HG03521 (cell line): ENCODE measurements at regions not wholly inside any gene's neighbourhood (a gene's known extent, or its start where the extent isn't known, plus 50 kb on each side); places are given as distances from the start of the nearest gene placed in this dataset.
"Not testable (repeated sequence)": the region's sequence is repeated elsewhere in the genome, so short reads cannot be mapped to it uniquely, and the experiment has no call there.

ENCODE experiments used
- ATAC-seq: cut with Tn5 transposase; IDR thresholded peaks from one replicate; pipeline ENCODE4 v1.9.1; 2021; ENCODE audit warnings: mild to moderate bottlenecking, moderate library complexity; ENCODE audit not compliant: unreplicated experiment

GRCh38 chr4:11817088-11817487 is 388.4 kb upstream of the HS3ST1 start:
- ATAC-seq, result no peak

DNA sequence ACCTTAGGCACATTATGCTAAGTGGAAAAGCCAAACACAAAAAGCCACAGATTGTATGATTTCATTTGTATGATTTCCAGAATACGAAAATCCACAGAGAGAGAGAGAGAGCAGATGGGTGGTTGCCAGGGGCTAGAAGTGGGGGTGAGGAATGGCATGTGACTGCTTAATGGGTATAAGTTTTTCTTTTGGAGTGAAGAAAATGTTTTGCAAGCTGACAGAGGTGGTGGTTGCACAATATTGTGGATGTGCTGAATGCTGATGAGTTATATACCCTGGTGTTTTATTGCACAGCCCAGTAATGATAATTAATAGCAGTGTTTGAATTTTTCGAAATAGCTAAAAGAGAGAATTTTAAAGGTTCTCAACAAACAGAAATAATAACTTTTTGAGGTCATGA is 386.1 kb upstream of the HS3ST1 start:
- ATAC-seq, result no peak

DNA sequence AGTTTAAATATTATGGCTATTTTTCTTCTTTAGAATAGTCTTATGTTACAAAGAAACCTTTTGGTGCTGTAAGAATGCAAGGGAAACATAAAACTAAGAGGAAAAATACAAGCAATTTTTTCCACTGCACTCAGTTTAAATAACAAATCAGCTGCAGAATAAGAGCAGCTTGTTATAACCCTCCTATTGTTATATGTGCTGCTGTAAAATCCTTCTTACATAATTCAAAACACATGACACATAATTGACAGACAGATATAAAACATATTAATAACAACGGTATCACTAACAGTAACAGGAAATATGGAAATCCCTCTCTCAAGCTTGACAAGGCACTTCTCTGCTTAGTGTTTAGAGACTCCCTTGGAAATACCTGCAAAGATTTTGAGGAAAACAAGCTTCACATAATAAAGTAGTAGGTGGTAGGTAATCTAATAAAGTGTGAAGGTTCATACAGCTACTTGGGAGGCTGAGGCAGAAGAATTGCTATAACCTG is 385.3 kb upstream of the HS3ST1 start:
- ATAC-seq, result no peak

DNA sequence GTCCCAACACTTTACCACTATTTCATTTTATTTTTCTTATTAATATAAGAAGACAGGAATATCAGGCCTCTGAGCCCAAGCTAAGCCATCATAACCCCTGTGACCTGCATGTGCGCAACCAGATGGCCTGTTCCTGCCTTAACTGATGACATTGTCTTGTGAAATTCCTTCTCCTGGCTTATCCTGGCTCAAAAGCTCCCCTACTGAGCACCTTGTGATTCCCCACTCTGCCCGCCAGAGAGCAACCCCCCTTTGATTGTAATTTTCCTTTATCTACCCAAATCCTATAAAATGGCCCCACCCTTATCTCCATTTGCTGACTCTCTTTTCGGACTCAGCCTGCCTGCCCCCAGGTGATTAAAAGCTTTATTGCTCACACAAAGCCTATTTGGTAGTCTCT is 382.8 kb upstream of the HS3ST1 start:
- ATAC-seq, result not testable (repeated sequence)

DNA sequence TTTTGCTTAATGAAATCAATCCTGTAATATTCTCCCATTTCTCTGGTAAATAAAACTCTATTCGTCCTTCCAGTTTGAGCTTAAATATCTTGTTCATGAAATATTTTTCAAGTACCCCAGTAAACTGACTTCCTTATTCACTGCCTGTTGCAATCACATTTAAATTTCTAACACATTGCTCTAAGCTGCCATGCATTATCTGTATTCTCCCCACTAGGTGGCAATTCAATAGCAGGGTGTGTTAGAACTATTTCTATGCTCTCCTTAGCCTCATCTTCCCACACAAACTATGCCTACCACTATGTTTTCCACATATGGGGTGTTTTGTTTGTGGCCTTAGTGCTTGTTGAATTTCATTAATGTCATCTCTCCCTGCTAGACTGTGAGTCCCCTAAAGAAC is 377.1 kb upstream of the HS3ST1 start:
- ATAC-seq, result no peak

GRCh38 chr4:11801466-11802446 is 373.1 kb upstream of the HS3ST1 start:
- ATAC-seq, result no peak

DNA sequence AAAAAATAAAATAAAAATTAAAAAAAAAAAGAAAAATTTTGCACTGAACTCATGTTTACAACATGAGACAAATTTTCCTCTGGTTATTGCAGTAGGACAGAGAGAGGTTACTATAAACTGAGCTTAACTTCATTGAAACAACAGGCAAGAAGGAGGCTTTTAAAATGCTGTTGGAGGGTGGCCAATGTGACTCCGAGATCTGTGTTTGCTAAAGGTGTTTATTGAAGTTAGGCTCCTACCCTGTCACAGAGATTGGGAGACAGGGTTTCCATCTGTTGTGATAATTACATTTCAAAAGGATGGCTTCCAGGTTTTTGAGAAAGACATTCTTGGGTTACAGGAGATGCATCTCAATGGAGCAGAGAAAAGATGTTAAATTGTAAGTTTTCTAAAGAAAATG is 370.5 kb upstream of the HS3ST1 start:
- no peak for ATAC-seq

DNA sequence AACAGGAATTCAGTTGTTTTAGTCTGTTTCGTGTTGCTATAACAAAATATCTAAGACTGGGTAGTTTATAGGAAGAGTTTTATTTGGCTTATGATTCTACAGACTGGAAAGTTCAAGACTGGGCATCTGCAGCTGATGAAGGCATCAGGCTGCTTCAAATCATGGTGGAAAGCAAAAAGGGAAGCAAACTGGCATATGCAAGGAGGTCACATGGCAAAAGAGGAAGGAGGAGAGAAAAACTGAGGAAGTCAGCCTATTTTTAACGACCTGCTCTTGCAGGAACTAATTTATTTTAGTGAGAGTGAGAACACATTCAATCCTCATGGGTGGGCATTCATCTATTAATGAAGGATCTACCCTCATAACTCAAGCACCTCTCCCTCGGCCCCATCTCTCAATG is 363.1 kb upstream of the HS3ST1 start:
- ATAC-seq, result no peak

DNA sequence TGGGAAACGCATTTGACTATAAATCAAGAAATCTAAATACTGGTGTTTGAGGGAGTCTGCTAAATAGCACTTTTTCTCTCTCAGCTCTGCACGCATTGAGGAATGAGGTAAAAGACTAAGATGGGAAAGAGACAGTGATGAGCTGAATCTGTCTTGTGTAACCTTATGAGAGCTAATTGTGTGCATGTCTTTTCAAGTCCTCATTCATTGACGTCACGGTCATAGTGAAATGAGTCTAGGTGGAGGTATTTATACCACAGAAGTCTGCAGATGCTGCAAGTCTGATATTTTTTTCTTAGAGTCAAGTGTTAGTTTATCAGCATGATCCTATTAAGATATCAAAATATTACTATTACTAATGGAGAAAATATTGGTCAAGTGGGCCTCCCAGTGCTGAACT is 361.5 kb upstream of the HS3ST1 start:
- ATAC-seq, result no peak

DNA sequence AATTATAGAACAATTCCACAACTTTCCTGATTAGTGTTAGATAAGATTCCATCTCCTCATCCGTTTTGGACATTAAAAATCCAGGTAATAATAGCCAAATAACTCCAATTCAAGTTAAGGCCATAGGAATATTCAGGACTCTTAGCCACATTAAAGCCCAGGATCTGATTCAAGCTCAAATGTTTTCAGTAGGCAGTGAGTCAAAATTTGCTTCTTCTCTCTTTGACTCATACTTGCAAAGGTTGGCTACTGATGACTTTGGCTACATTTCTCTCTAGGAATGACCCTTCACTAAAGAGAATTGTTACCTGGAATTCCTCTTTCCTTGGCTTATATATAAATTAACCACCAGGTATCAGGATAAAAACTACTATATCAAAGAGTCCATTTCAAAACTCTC is 354.9 kb upstream of the HS3ST1 start:
- ATAC-seq, result no peak

DNA sequence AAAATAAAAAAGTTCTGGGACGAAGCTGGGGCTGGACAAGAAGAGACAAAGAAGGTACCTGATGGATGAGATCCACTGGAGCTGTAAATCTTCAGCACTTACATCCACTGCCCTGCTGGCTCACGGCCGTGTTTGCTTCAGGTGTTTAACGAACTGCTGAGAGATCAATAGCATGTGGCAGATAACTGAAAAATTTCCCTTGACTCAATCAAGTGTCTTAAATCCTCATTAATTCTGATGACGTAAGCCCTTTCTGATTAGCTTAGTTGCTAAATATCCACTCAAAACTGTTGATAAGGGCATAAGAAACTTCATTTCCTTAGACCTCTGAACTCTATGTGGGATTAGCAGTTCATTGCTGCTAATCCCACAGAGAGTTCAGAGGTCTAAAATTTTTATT is 354.2 kb upstream of the HS3ST1 start:
- ATAC-seq, result no peak

DNA sequence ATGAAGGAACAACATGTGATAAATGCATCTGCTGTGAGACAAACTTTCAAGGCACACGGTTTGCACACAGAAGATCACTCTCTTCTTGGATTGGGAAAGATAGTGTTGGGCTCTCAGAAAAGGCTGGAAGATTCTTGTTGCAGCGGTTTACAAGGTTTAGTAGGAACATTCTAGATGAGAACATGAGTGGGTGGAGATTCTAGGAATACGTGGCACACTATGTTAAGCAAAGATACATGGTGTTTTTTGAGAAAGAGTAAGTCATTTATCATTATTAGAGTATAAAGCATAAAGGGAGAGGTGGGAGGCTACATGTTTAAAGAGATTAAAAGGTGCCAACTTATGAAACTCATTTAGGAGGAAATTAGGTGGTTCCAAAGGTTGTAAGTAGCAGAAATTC is 348.8 kb upstream of the HS3ST1 start:
- no peak for ATAC-seq

GRCh38 chr4:11774346-11774745 is 345.7 kb upstream of the HS3ST1 start:
- ATAC-seq, result no peak

- ATAC-seq, result no peak
Observed at GRCh38 chr4:11773798-11774197, 345.1 kb upstream of the HS3ST1 start.

DNA sequence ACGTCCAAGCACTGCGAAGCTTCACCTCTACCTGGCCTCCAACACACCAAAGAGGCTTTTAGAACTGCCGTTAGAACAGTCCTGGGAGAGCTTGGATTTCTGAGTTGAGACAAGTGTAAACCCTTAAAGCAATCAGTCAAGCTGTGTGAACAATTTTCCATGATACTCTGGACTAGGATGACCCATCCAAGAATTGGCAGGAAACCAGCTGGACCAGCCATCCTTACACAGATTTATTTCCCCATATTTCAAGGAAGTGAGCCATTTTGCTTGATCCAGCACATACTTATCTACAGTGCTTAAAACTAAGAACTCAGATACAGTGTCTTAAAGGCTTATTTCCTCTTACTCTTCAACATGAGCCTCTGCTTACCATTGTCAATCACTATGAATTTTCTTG is 340.7 kb upstream of the HS3ST1 start:
- ATAC-seq, result no peak

- ATAC-seq, result no peak
Observed at GRCh38 chr4:11768251-11768972, 339.7 kb upstream of the HS3ST1 start.

DNA sequence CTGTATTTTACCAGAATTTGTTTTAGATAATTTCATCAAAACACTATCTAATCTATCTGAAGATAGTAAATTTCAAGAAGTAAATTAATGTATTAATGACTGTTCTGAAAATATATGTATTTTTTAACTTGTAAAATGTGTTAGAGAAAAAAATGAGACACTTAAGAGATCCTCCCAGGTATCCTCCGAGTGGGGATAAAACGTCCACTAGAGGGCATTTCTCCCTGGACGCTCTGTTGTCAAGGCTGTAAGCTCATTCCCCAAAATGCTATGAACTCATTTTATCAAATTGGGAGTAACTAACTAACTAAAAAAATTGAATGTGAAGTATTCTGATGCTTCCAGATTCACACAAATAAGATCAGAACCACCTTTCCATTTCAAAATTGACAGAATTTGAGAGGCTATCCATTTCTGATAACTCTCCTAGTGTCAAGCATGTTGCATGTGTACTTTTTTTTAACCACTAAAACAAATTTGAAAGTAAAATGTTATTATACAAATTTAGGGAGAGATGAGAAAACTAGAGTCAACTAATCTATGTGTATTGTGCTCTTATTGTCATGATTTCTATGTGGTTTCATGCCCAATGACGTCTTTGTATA is 337.3 kb upstream of the HS3ST1 start:
- ATAC-seq, result no peak

GRCh38 chr4:11748164-11748872 is 319.6 kb upstream of the HS3ST1 start:
- ATAC-seq, result no peak

DNA sequence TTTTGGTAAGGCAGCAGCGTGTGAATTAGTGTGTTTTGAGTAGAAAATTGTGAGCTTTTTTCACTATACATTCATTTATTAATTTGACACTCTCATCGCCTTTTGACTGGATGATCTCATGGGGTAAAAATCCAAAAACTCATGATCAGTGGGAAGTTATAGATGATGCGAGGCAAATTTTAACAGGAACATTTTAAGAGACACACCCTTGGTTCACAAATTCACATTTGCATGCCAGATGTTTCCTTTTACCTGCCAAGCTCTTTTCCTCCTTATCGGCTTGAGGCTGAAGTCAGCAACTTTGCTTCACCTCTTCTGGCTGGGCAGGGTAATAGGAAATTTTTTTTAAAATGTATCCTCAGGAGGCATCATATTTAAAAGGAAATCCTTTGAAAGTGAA is 318.0 kb upstream of the HS3ST1 start:
- no peak for ATAC-seq

DNA sequence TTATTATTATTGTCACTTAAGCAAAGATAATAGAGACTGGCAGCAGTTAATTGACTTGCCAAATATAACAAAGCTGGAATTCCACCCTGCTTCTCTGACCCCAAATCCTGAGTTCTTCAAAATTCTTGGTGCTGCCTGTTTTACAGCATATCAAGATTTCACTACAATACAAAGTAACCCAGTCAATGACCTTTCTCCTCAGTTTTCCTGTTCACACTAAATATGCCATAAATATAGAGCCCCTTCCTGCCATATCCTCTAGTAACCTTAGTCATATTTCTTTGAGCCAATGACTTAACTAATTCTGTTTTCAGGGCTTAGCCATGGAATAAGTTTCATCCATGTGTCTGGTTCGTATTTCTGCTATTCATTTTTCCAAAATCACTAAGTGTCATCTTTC is 315.3 kb upstream of the HS3ST1 start:
- ATAC-seq, result no peak

DNA sequence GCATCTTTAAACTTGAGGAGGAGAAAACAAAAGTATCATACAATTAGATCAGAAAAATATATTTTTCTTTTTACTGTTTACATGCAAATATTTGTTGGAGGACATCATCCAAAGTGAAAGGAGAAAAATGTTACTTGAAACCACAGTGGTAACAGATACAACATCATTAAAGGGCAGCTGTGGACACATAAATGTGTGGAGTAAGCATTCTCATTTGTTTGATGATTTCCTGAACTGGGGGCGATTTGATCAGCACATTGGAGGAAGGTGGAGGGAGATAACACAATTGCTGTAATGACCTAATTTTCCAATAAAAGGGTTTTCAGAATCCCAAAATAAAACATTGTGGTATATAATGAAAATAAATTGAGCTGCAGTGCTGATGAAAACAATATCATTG is 314.5 kb upstream of the HS3ST1 start:
- ATAC-seq, result no peak
